Mucosa of stomach (tissue), 1 donor: ENCODE measurements at regions not wholly inside any gene's neighbourhood (a gene's known extent, or its start where the extent isn't known, plus 50 kb on each side); places are given as distances from the start of the nearest gene placed in this dataset.

Experiments used
- H3K27me3 ChIP-seq: one replicate; pipeline ENCODE4 v1.7.0; 2013; ENCODE audit warnings: mild to moderate bottlenecking, low read length; ENCODE audit not compliant: control insufficient read depth, insufficient read depth
- H3K36me3 ChIP-seq: one replicate; pipeline ENCODE4 v1.7.0; 2013; ENCODE audit warnings: low read length; ENCODE audit not compliant: control insufficient read depth, insufficient read depth
- H3K4me1 ChIP-seq: one replicate; pipeline ENCODE4 v1.7.0; 2013; ENCODE audit warnings: mild to moderate bottlenecking, low read length; ENCODE audit not compliant: control insufficient read depth, insufficient read depth
- H3K4me3 ChIP-seq: one replicate; pipeline ENCODE4 v1.7.0; 2013; ENCODE audit warnings: low read length
- H3K9ac ChIP-seq: one replicate; pipeline ENCODE4 v1.7.0; 2013; ENCODE audit warnings: mild to moderate bottlenecking, low read length, moderate library complexity
- H3K9me3 ChIP-seq: one replicate; pipeline ENCODE4 v1.7.0; 2013; ENCODE audit warnings: mild to moderate bottlenecking, low read length, moderate library complexity; ENCODE audit not compliant: control insufficient read depth
- donor health status: Pancreatic carcinoma.

- no peaks in the 10 kb centered on the region for H3K36me3 ChIP-seq
- H3K4me1 ChIP-seq, result peaks cover 20% of the 10 kb centered on the region
- H3K9ac ChIP-seq, result no peak overlapping the region
- H3K4me3 ChIP-seq, result no peak overlapping the region
- H3K9me3 ChIP-seq, result no peaks in the 10 kb centered on the region
- H3K27me3 ChIP-seq, result no peaks in the 10 kb centered on the region
These were observed 399.5 kb downstream of the ENC1 start for GRCh38 chr5:74240783-74241750.

DNA sequence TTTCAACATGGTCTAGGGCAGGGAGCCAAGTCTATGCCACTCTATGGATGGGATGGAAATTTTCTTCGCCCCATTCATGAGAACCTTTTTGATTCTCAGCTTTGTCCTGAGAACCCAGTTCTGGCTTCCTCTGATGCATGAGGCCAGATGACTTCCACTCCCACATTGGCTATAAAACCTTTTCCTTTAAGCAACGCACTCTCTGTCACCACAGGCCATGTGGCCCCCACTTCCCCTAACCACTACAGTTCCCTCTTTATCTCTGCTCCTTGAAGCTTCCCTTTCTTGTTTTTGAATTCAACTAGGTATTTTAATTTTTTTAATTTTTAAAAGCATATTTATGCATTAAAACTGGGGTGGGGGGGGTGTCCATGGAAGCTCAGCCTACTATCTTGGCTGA lies 401.3 kb downstream of the ENC1 start:
- H3K36me3 ChIP-seq, result no peaks in the 10 kb centered on the region
- no peak overlapping the region for H3K9ac ChIP-seq
- peaks cover 20% of the 10 kb centered on the region for H3K4me1 ChIP-seq
- H3K9me3 ChIP-seq, result no peaks in the 10 kb centered on the region
- no peaks in the 10 kb centered on the region for H3K27me3 ChIP-seq
- no peak overlapping the region for H3K4me3 ChIP-seq

- Histone ChIP-seq H3K27me3 (no peaks in the 10 kb centered on the region), H3K36me3 (no peaks in the 10 kb centered on the region), H3K4me1 (peaks cover 20% of the 10 kb centered on the region), H3K4me3 (no peak overlapping the region), H3K9me3 (no peaks in the 10 kb centered on the region), H3K9ac (no peak overlapping the region)
These were observed 402.9 kb downstream of the ENC1 start for GRCh38 chr5:74237571-74238145.

GRCh38 chr5:74235552-74235951 lies 405.0 kb downstream of the ENC1 start:
- Histone ChIP-seq H3K9me3 (no peaks in the 10 kb centered on the region), H3K27me3 (no peaks in the 10 kb centered on the region), H3K4me1 (no peaks in the 10 kb centered on the region), H3K9ac (no peak overlapping the region), H3K4me3 (no peak overlapping the region), H3K36me3 (no peaks in the 10 kb centered on the region)

GRCh38 chr5:74233571-74233970 lies 407.0 kb downstream of the ENC1 start:
- Histone ChIP-seq H3K9me3 (no peaks in the 10 kb centered on the region), H3K4me1 (no peaks in the 10 kb centered on the region), H3K9ac (no peak overlapping the region), H3K36me3 (no peaks in the 10 kb centered on the region), H3K27me3 (no peaks in the 10 kb centered on the region), H3K4me3 (no peak overlapping the region)

DNA sequence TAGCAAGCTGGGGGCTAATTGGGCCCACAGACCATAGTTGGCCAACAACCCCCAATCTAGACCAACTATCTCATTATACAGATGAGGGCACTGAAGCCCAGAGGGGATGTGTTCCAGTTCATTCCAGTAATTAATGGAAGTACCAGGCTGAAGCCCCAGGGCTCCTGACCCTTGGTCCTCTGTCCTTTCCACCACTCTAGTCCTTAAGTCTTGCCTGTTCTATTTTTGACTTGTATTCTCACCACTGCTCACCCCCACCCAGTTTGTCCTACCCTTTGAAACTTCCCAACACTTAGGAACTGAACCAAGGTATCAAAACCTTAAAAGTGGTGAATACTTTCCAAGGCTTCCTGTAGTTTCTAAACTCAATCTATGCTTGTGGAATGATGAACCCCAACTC lies 407.4 kb downstream of the ENC1 start:
- Histone ChIP-seq H3K9ac (no peak overlapping the region), H3K4me1 (no peaks in the 10 kb centered on the region), H3K4me3 (no peak overlapping the region), H3K27me3 (no peaks in the 10 kb centered on the region), H3K9me3 (no peaks in the 10 kb centered on the region), H3K36me3 (no peaks in the 10 kb centered on the region)

DNA sequence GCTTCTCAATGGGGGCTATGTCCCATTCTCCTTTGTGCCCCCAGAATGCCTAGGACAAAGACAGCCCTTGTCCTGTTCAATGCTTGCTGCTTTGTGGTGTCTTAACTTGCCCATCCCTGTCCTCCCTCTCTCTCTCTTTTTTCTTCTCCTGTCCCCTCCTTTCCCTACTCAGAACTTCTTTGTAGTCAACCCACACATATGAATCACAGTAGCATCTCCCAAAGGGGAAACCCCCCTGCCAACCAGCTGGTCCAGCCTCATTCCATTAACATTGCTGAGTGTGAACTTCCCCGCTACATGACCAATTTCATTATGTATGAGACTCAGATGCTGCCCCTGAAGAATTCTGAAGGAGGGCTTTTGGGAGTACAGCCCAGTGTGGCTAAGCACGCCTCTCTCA lies 408.3 kb downstream of the ENC1 start:
- no peak overlapping the region for H3K4me3 ChIP-seq
- no peaks in the 10 kb centered on the region for H3K4me1 ChIP-seq
- H3K9me3 ChIP-seq, result no peaks in the 10 kb centered on the region
- no peaks in the 10 kb centered on the region for H3K27me3 ChIP-seq
- H3K9ac ChIP-seq, result no peak overlapping the region
- no peaks in the 10 kb centered on the region for H3K36me3 ChIP-seq

GRCh38 chr5:74231697-74232096 lies 408.8 kb downstream of the ENC1 start:
- H3K4me3 ChIP-seq, result no peak overlapping the region
- no peaks in the 10 kb centered on the region for H3K27me3 ChIP-seq
- H3K9ac ChIP-seq, result no peak overlapping the region
- no peaks in the 10 kb centered on the region for H3K9me3 ChIP-seq
- H3K36me3 ChIP-seq, result no peaks in the 10 kb centered on the region
- H3K4me1 ChIP-seq, result no peaks in the 10 kb centered on the region

GRCh38 chr5:74226716-74227485 lies 413.6 kb downstream of the ENC1 start:
- Histone ChIP-seq H3K9ac (no peak overlapping the region), H3K9me3 (no peaks in the 10 kb centered on the region), H3K4me3 (no peak overlapping the region), H3K36me3 (no peaks in the 10 kb centered on the region), H3K4me1 (no peaks in the 10 kb centered on the region), H3K27me3 (no peaks in the 10 kb centered on the region)

DNA sequence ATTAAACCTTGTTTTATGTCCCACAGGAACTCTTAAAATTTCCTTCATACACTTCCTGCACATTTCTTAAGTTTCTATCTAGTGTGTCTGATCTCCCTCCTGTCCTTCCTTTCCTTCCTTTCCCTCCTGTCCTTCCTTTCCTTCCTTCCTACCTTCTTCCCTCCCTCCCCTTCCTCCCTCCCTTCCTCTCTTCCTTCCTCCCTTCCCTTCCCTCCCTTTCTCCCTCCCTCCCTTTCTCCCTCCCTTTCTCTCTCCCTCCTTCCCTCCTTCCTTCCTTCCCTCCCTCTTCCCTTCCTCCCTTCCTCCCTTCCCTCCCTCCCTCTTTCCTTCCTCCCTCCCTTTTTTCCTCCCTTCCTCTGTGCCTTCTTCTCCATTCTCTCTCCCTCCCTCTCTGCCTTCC lies 414.9 kb downstream of the ENC1 start:
- no peaks in the 10 kb centered on the region for H3K36me3 ChIP-seq
- H3K9me3 ChIP-seq, result no peaks in the 10 kb centered on the region
- H3K9ac ChIP-seq, result no peak overlapping the region
- no peaks in the 10 kb centered on the region for H3K27me3 ChIP-seq
- no peaks in the 10 kb centered on the region for H3K4me1 ChIP-seq
- no peak overlapping the region for H3K4me3 ChIP-seq

- Histone ChIP-seq H3K9ac (no peak overlapping the region), H3K4me3 (no peak overlapping the region), H3K9me3 (no peaks in the 10 kb centered on the region), H3K4me1 (no peaks in the 10 kb centered on the region), H3K36me3 (no peaks in the 10 kb centered on the region), H3K27me3 (no peaks in the 10 kb centered on the region)
These were observed 416.2 kb downstream of the ENC1 start for GRCh38 chr5:74224331-74224730.

DNA sequence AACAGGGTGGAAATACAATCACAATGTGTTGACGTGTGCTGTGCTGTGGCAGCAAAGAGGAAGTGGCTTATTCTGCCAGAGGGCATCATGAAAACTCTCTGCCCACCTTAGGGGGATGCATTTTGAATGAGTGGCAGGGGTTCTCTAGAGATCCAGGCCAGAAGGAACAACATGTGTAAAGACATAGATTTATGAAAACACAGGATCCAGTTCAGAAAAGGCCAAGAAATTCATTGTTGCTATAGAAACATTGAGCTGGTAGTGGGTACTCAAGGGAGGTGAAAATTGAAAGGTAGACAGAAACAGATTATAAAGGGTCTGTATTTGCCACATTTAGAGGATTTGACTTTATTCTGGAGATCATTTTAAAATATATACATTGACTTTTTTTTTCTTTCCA lies 417.7 kb downstream of the ENC1 start:
- Histone ChIP-seq H3K4me1 (no peaks in the 10 kb centered on the region), H3K36me3 (no peaks in the 10 kb centered on the region), H3K9me3 (no peaks in the 10 kb centered on the region), H3K4me3 (no peak overlapping the region), H3K27me3 (no peaks in the 10 kb centered on the region), H3K9ac (no peak overlapping the region)
